Aorta (tissue), 5 donors: ENCODE measurements at regions not wholly inside any gene's neighbourhood (a gene's known extent, or its start where the extent isn't known, plus 50 kb on each side); places are given as distances from the start of the nearest gene placed in this dataset.

Experiments
- ATAC-seq: fragments of 200-7000 bp; cut with Tn5 transposase; one replicate; pipeline ENCODE4 v1.9.1; 2022; ENCODE audit warnings: moderate library complexity; ENCODE audit not compliant: low FRiP score
- DNase-seq, 2 donors: peaks; one replicate each; pipeline ENCODE4 v3.0.0-alpha.2; 2020
- H3K27ac ChIP-seq, 2 donors: one replicate each; pipeline ENCODE4 v1.5.1; 2013; ENCODE audit warnings: low read length in 2 of 2, mild to moderate bottlenecking in 2 of 2, moderate library complexity in 2 of 2, control low read depth in 1 of 2, inconsistent platforms in 1 of 2, low read depth in 1 of 2
- H3K27me3 ChIP-seq, 2 donors: one replicate each; pipeline ENCODE4 v1.6.1; 2013; ENCODE audit warnings: control low read depth in 1 of 2, low read length in 1 of 2, mild to moderate bottlenecking in 1 of 2, moderate library complexity in 1 of 2; ENCODE audit not compliant: insufficient read depth in 2 of 2, control insufficient read depth in 1 of 2
- H3K36me3 ChIP-seq, 2 donors: one replicate each; pipeline ENCODE4 v1.6.1; 2013; ENCODE audit warnings: control low read depth in 1 of 2, low read length in 1 of 2, mild to moderate bottlenecking in 1 of 2; ENCODE audit not compliant: insufficient read depth in 2 of 2, control insufficient read depth in 1 of 2
- H3K4me1 ChIP-seq, 2 donors: one replicate each; pipeline ENCODE4 v1.6.1; 2013; ENCODE audit warnings: low read length in 2 of 2, control low read depth in 1 of 2, mild to moderate bottlenecking in 1 of 2, moderate library complexity in 1 of 2; ENCODE audit not compliant: insufficient read depth in 2 of 2, control insufficient read depth in 1 of 2
- H3K4me3 ChIP-seq, 2 donors: one replicate each; pipeline ENCODE4 v1.5.1; 2013; ENCODE audit warnings: low read length in 2 of 2, control low read depth in 1 of 2, mild to moderate bottlenecking in 1 of 2
- H3K9me3 ChIP-seq: one replicate; pipeline ENCODE4 v1.6.1; 2013; ENCODE audit warnings: mild to moderate bottlenecking, low read length; ENCODE audit not compliant: control insufficient read depth
- WGBS, 2 donors: extraction: QIAGEN DNeasy Blood & Tissue Kit; methylation state at CpG; one replicate each; pipeline ENCODE4 v1.1.7; 2013; 5-methylcytosine and 5-hydroxymethylcytosine counted together
- intact Hi-C, 2 donors: fragments of 100-400 bp; cut with DNase I; formaldehyde crosslinking; loops; one replicate each; pipeline versions ENCODE4 v1.14.2 to v1.15.0; 2022
- donor health status: healthy with polysubstance abuse.
- donor health status: Bipolar disorder and iron deficiency.
- donor health status: DM: no; HTN: no; CAD: no.
- donor health status: DM: no; HTN: no; CAD: no.
- donor health status: DM: yes; HTN: yes; CAD: no.

- Histone ChIP-seq H3K4me1 (no peaks in the 10 kb centered on the region), H3K4me3 (no peak overlapping the region), H3K36me3 (no peaks in the 10 kb centered on the region), H3K9me3 (no peaks in the 10 kb centered on the region), H3K27ac (no peak overlapping the region), H3K27me3 (no peaks in the 10 kb centered on the region)
- DNase-seq: no peak
- ATAC-seq: no peak
- 83 to 87% methylated on average over 2 of the region's 2 CpGs for WGBS, 2 donors
- intact Hi-C loops: no loop called here
These were observed 914.2 kb upstream of the CDH6 start for GRCh38 chr5:30279237-30279636.

DNA sequence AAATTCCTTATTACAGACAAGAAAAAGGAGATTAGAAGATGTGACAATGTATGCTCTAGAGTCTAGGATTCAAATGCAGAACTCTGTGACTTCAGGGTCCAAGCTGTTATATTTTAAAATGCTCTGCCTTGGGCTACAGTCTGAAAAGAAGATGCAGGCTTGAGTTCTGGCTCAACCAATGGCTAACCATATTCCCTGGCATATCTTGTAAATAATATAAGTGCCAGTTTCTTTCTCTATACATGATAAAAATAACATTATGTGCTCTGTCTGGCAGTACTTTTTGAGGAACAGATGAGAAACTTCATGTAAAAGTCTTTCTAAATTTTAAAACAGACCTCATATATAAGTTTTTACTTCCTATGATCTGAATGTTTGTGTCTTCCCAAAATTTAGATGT, 926.5 kb upstream of the CDH6 start:
- ATAC-seq: no peak
- Histone ChIP-seq H3K4me1 (no peaks in the 10 kb centered on the region), H3K4me3 (no peak overlapping the region), H3K9me3 (no peaks in the 10 kb centered on the region), H3K27me3 (no peaks in the 10 kb centered on the region), H3K27ac (no peak overlapping the region), H3K36me3 (no peaks in the 10 kb centered on the region)
- DNase-seq: no peak
- intact Hi-C loops: no loop called here

DNA sequence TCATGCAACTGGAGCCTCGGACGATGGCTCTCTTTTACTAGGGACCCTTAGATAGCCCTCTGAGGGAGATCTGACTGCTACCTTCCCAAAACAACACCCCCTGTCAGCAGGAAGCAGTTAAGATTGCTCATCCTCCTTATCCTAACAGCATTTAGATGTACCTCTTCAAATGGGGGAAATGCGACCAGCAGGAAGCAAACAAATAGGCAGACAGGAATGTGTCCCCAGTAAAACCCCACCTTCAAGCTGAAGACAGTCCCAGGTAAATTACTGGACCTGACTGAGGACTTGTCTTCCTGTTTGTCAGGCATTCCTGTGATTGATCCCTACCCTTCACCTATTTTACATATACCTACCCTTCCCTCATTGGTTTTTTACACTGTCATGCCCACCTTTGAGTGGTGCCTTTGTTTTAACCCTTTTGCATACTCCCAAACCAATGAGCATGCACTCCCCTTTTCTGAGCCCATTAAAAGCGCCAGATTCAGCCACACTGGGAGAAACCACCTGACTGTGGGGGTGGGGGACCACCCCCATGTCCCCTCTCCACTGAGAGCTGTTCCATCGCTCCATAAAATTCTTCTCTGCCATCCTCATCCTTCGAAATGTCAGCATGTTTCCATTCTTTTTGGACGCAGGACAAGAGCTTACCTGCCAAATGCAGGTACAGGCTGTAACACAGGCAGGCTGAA, 954.0 kb upstream of the CDH6 start:
- WGBS, 2 donors: 65 to 74% methylated on average over 7 of the region's 7 CpGs
- H3K27me3 ChIP-seq: no peaks in the 10 kb centered on the region

GRCh38 chr5:30237189-30237588, 956.3 kb upstream of the CDH6 start:
- Histone ChIP-seq H3K27ac (no peak overlapping the region), H3K27me3 (no peaks in the 10 kb centered on the region), H3K4me3 (no peak overlapping the region), H3K4me1 (no peaks in the 10 kb centered on the region), H3K9me3 (no peaks in the 10 kb centered on the region), H3K36me3 (no peaks in the 10 kb centered on the region)
- intact Hi-C loops: no loop called here
- ATAC-seq: no peak
- 68 to 72% methylated on average over 2 of the region's 2 CpGs for WGBS, 2 donors
- no peak for DNase-seq

More for the DNA sequence above, 954.0 kb upstream of the CDH6 start:
- intact Hi-C loops: no loop called here
- H3K36me3 ChIP-seq: no peaks in the 10 kb centered on the region
- ATAC-seq (no peak), DNase-seq (peak in 1 of 2 donors; percentile 13)
- H3K27ac ChIP-seq: no peak overlapping the region
- no peak overlapping the region for H3K4me3 ChIP-seq
- H3K4me1 ChIP-seq: no peaks in the 10 kb centered on the region
- no peaks in the 10 kb centered on the region for H3K9me3 ChIP-seq

GRCh38 chr5:30209755-30210154, 983.7 kb upstream of the CDH6 start:
- Histone ChIP-seq H3K36me3 (no peaks in the 10 kb centered on the region), H3K4me1 (no peaks in the 10 kb centered on the region), H3K4me3 (no peak overlapping the region), H3K27ac (no peak overlapping the region), H3K9me3 (peaks cover 2% of the 10 kb centered on the region), H3K27me3 (no peaks in the 10 kb centered on the region)
- intact Hi-C loops: no loop called here
- DNase-seq (no peak), ATAC-seq (no peak)

DNA sequence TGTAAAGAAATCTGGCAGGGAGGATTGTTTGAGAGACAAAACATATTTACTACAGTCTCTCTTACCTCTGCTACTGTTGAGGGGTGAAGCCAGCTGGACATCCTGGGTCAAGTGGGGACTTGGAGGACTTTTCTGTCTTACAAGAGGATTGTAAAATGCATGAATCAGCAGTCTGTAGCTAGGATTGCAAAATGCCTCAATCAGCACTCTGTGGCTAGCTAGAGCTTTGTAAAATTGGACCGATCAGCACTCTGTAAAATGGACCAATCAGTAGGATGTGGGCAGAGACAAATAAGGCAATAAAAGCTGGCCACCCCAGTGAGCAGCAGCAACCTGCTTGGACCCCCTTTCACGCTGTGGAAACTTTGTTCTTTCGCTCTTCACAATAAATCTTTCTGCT, 995.8 kb upstream of the CDH6 start:
- H3K36me3 ChIP-seq: no peaks in the 10 kb centered on the region
- H3K4me3 ChIP-seq: no peak overlapping the region
- no peak overlapping the region for H3K27ac ChIP-seq
- intact Hi-C loops: no loop called here
- no peaks in the 10 kb centered on the region for H3K4me1 ChIP-seq
- 85 to 86% methylated on average over 3 of the region's 3 CpGs for WGBS, 2 donors
- H3K27me3 ChIP-seq: no peaks in the 10 kb centered on the region
- DNase-seq (no peak), ATAC-seq (no peak)
- no peaks in the 10 kb centered on the region for H3K9me3 ChIP-seq

DNA sequence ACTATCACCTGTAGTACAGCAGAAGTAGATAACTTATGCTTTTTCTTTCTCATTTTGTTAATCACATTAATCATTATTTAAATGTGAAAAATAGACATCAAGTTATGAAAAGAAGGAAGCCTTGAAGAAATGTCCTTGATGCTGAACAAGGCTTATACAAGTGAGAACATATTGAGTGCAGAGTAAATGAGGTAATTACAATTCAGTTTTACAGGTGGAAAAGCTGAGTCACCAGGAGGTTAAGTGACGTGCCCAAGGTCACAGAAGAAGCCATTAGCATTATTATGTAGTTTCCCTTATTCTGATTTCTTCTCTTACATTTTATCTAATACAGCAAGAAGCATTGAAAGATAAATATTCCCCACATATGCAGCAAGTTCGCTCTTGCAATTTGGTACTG, 998.5 kb upstream of the CDH6 start:
- no peak for ATAC-seq
- Histone ChIP-seq H3K9me3 (no peaks in the 10 kb centered on the region), H3K4me1 (no peaks in the 10 kb centered on the region), H3K4me3 (no peak overlapping the region), H3K27me3 (no peaks in the 10 kb centered on the region), H3K27ac (no peak overlapping the region), H3K36me3 (no peaks in the 10 kb centered on the region)
- intact Hi-C loops: no loop called here
- 68 to 69% methylated on average over 2 of the region's 2 CpGs for WGBS, 2 donors
- DNase-seq: no peak

GRCh38 chr5:30194595-30194994, 998.9 kb upstream of the CDH6 start:
- no peak for ATAC-seq
- Histone ChIP-seq H3K4me3 (no peak overlapping the region), H3K36me3 (no peaks in the 10 kb centered on the region), H3K9me3 (no peaks in the 10 kb centered on the region), H3K4me1 (no peaks in the 10 kb centered on the region), H3K27me3 (no peaks in the 10 kb centered on the region), H3K27ac (no peak overlapping the region)
- WGBS, 2 donors: 67% methylated on average over 5 of the region's 5 CpGs
- intact Hi-C loops: no loop called here
- DNase-seq: no peak

- ATAC-seq: no peak
- Histone ChIP-seq H3K27ac (no peak overlapping the region), H3K27me3 (no peaks in the 10 kb centered on the region), H3K9me3 (no peaks in the 10 kb centered on the region), H3K36me3 (no peaks in the 10 kb centered on the region), H3K4me1 (no peaks in the 10 kb centered on the region), H3K4me3 (no peak overlapping the region)
- 74 to 75% methylated on average over 7 of the region's 7 CpGs for WGBS, 2 donors
- DNase-seq: no peak
- intact Hi-C loops: no loop called here
These were observed 1009.7 kb upstream of the CDH6 start for GRCh38 chr5:30183795-30184194.
